IMR-90 (cell line): ENCODE measurements at regions not wholly inside any gene's neighbourhood (a gene's known extent, or its start where the extent isn't known, plus 50 kb on each side); places are given as distances from the start of the nearest gene placed in this dataset.

Experiments used
- ATAC-seq: fragments of 200-7000 bp; cut with Tn5 transposase; 2 replicates; pipeline ENCODE4 v1.9.1; 2020; ENCODE audit warnings: low read depth, mild to moderate bottlenecking, moderate library complexity
- BruUV-seq: library from RNA; stranded (reverse); fragments of 400-500 nt; replicated peaks from 2 replicates; lab custom pipeline; 2021; lab: Mats Ljungman, UMichigan
- CTCF ChIA-PET: fragments of 300-600 bp; formaldehyde crosslinking; extraction: SDS; loops from one replicate; lab custom pipeline; 2021; ENCODE audit warnings: antibody characterized with exemption; lab: Yijun Ruan, JAX
- POLR2A ChIA-PET: fragments of 300-600 bp; sonication (Branson Sonifier 250); formaldehyde crosslinking; loops from one replicate; lab custom pipeline; 2022; ENCODE audit warnings: antibody characterized with exemption; ENCODE audit not compliant: unreplicated experiment; lab: Charles Lee
- DNase-seq: peaks from one replicate; pipeline ENCODE4 v3.0.0; 2013
- H2AFZ ChIP-seq: replicated peaks from 2 replicates; pipeline ENCODE3; 2013; ENCODE audit warnings: low read length, mild to moderate bottlenecking; ENCODE audit not compliant: poor library complexity
- H2AK5ac ChIP-seq: 2 replicates; pipeline ENCODE4 v1.6.1; 2013; ENCODE audit warnings: low read depth, low read length, inconsistent platforms
- H2AK9ac ChIP-seq: replicated peaks from 2 replicates; pipeline ENCODE3; 2013; ENCODE audit warnings: mild to moderate bottlenecking, low read depth, low read length, moderate library complexity; ENCODE audit not compliant: poor library complexity
- H2BK120ac ChIP-seq: 2 replicates; pipeline ENCODE4 v1.6.1; 2013; ENCODE audit warnings: low read depth, low read length, inconsistent platforms
- H2BK15ac ChIP-seq: 3 replicates; pipeline ENCODE4 v1.6.1; 2013; ENCODE audit warnings: low read depth, low read length, inconsistent platforms
- H2BK20ac ChIP-seq: 2 replicates; pipeline ENCODE4 v1.6.1; 2013; ENCODE audit warnings: low read depth, mild to moderate bottlenecking, inconsistent platforms, low read length, moderate library complexity
- H2BK5ac ChIP-seq: 2 replicates; pipeline ENCODE4 v1.6.1; 2013; ENCODE audit warnings: mild to moderate bottlenecking, low read depth, low read length, inconsistent platforms; ENCODE audit not compliant: poor library complexity, severe bottlenecking
- H3K14ac ChIP-seq: replicated peaks from 2 replicates; pipeline ENCODE4 v1.6.1; 2013; ENCODE audit warnings: low read depth, low read length, inconsistent platforms
- H3K18ac ChIP-seq: 2 replicates; pipeline ENCODE4 v1.6.1; 2013; ENCODE audit warnings: low read depth, low read length, control low read depth
- H3K23ac ChIP-seq: 2 replicates; pipeline ENCODE4 v1.6.1; 2013; ENCODE audit warnings: low read depth, low read length, inconsistent platforms
- H3K27ac ChIP-seq: 2 replicates; pipeline ENCODE4 v1.5.1; 2013; ENCODE audit warnings: mild to moderate bottlenecking, control low read depth, low read length; ENCODE audit not compliant: insufficient read depth
- H3K27me3 ChIP-seq: 2 replicates; pipeline ENCODE4 v1.6.1; 2013; ENCODE audit warnings: low read length; ENCODE audit not compliant: control insufficient read depth, insufficient read depth
- H3K36me3 ChIP-seq: 2 replicates; pipeline ENCODE4 v1.6.1; 2013; ENCODE audit warnings: low read length, mixed read lengths; ENCODE audit not compliant: control insufficient read depth, insufficient read depth
- H3K4ac ChIP-seq: 2 replicates; pipeline ENCODE4 v1.6.1; 2013; ENCODE audit warnings: low read depth, low read length, inconsistent platforms
- H3K4me1 ChIP-seq: 2 replicates; pipeline ENCODE4 v1.6.1; 2013; ENCODE audit warnings: low read length, mixed read lengths; ENCODE audit not compliant: control insufficient read depth, insufficient read depth
- H3K4me2 ChIP-seq: 2 replicates; pipeline ENCODE4 v1.6.1; 2013; ENCODE audit warnings: low read depth, mild to moderate bottlenecking, control low read depth, low read length, moderate library complexity
- H3K4me3 ChIP-seq: 2 replicates; pipeline ENCODE4 v1.5.1; 2013; ENCODE audit warnings: low read depth, mild to moderate bottlenecking, control low read depth, low read length, moderate library complexity; ENCODE audit not compliant: insufficient read depth
- H3K56ac ChIP-seq: 2 replicates; pipeline ENCODE4 v1.6.1; 2013; ENCODE audit warnings: low read length, inconsistent platforms; ENCODE audit not compliant: insufficient read depth; ENCODE audit errors: extremely low read depth
- H3K79me1 ChIP-seq, 2 experiments: 2 replicates each; pipeline ENCODE4 v1.6.1; 2013; ENCODE audit warnings: low read length in 2 of 2, inconsistent platforms in 1 of 2, low read depth in 1 of 2
- H3K9ac ChIP-seq: 2 replicates; pipeline ENCODE4 v1.6.1; 2013; ENCODE audit warnings: low read depth, low read length, control low read depth
- H3K9me1 ChIP-seq: 2 replicates; pipeline ENCODE4 v1.6.1; 2013; ENCODE audit warnings: low read length, inconsistent platforms; ENCODE audit not compliant: insufficient read depth
- H3K9me3 ChIP-seq: 2 replicates; pipeline ENCODE4 v1.6.1; 2013; ENCODE audit warnings: low read length; ENCODE audit not compliant: control insufficient read depth, insufficient read depth
- H4K20me1 ChIP-seq: 2 replicates; pipeline ENCODE4 v1.6.1; 2013; ENCODE audit warnings: low read length, inconsistent platforms; ENCODE audit not compliant: insufficient read depth
- H4K5ac ChIP-seq: 2 replicates; pipeline ENCODE4 v1.6.1; 2013; ENCODE audit warnings: mild to moderate bottlenecking, low read depth, low read length, control low read depth
- H4K8ac ChIP-seq, 2 experiments: 2 replicates each; pipeline ENCODE4 v1.6.1; 2013; ENCODE audit warnings: low read depth in 2 of 2, low read length in 2 of 2, control low read depth in 1 of 2, inconsistent platforms in 1 of 2
- H4K91ac ChIP-seq: 2 replicates; pipeline ENCODE4 v1.6.1; 2013; ENCODE audit warnings: low read depth, low read length, inconsistent platforms; ENCODE audit not compliant: insufficient read depth
- CEBPB ChIP-seq: IDR thresholded peaks from 2 replicates; pipeline ENCODE4 v1.6.1; 2012; ENCODE audit warnings: low read depth, low read length, improper control_type of control experiment
- FOS ChIP-seq: fragments of 150-350 bp; IDR thresholded peaks from 2 replicates; pipeline ENCODE4 v1.6.1; 2016; ENCODE audit warnings: low read depth, low read length
- MAFK ChIP-seq: IDR thresholded peaks from 2 replicates; pipeline ENCODE4 v1.6.1; 2012; ENCODE audit warnings: low read depth, low read length, improper control_type of control experiment
- MXI1 ChIP-seq: IDR thresholded peaks from 2 replicates; pipeline ENCODE4 v1.6.1; 2012; ENCODE audit warnings: low read depth, mild to moderate bottlenecking, low read length, moderate library complexity, borderline replicate concordance
- NFE2L2 ChIP-seq: fragments of 150-350 bp; IDR thresholded peaks from 2 replicates; pipeline ENCODE4 v1.6.1; 2016; ENCODE audit warnings: low read depth, mild to moderate bottlenecking, low read length
- POLR2A ChIP-seq: IDR thresholded peaks from 2 replicates; pipeline ENCODE4 v1.6.1; 2012; ENCODE audit warnings: mild to moderate bottlenecking, low read depth, low read length
- RAD21 ChIP-seq: IDR thresholded peaks from 2 replicates; pipeline ENCODE4 v1.6.1; 2012; ENCODE audit warnings: low read length, improper control_type of control experiment
- SMC3 ChIP-seq: fragments of 150-350 bp; IDR thresholded peaks from 2 replicates; pipeline ENCODE4 v1.6.1; 2016; ENCODE audit warnings: low read depth, mild to moderate bottlenecking, antibody characterized with exemption, low read length, moderate library complexity
- WGBS, 2 experiments: methylation state at CpG; one replicate each; pipeline versions ENCODE4 v1.1.5 to v1.1.7; 2013; ENCODE audit warnings: missing lambda C conversion rate in 2 of 2; ENCODE audit not compliant: insufficient read length in 1 of 2; ENCODE audit errors: extremely low coverage in 2 of 2; 5-methylcytosine and 5-hydroxymethylcytosine counted together
- dilution Hi-C: fragments of 300-500 bp; cut with HindIII; formaldehyde crosslinking; loops from one replicate; pipeline ENCODE4 v1.14.3; 2018; ENCODE audit warnings: low sequenced_read_pairs; ENCODE audit not compliant: unreplicated experiment
- in situ Hi-C: fragments of 300-500 bp; cut with MboI; formaldehyde crosslinking; loops from 3 replicates; pipeline ENCODE4 v1.14.3; 2019; ENCODE audit warnings: low sequenced_read_pairs, inconsistent platforms, mixed read lengths
- intact Hi-C: fragments of 100-400 bp; cut with micrococcal nuclease; formaldehyde crosslinking; loops from 2 replicates; pipeline ENCODE4 v1.10.0; 2022
- TF ChIP-seq, protein P1 (sequence below): fragments of 150-350 bp; IDR thresholded peaks from 2 replicates; pipeline ENCODE4 v1.6.1; 2017; ENCODE audit warnings: mild to moderate bottlenecking, antibody characterized with exemption, low read length, low read depth
- TF ChIP-seq, protein P2 (sequence below): fragments of 150-350 bp; IDR thresholded peaks from 2 replicates; pipeline ENCODE4 v1.6.1; 2016; ENCODE audit warnings: low read depth, mild to moderate bottlenecking, low read length, moderate library complexity, borderline replicate concordance

DNA sequence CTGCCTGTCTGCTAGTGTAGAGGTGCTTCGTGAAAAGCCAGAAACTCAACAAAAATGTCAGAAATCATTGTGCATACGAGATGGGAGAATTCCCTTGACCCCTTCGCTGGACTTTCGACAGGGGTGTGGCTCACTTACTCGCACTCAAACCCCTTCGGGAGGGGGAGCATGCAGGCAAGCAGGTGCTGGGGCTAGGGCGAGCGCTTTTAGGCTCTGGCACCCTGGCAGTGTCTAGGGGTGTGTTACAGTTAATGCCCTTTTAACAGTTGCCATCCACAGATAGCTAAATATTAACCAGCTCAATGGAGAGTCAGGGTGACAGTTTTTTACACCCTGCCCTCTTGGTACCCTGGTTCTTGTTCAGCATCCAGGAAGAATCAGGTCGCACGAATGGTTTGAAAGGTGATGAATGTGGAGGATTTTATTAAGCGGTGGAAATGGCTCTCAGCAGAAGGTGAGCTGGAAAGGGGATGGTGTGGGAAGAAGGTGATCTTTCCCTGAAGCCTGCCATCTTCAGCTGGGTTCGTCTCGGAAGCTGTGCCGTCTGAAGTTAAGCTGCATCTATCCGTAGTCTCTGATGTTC is 59.6 kb upstream of the SHANK2 start:
- H2AFZ ChIP-seq, result no peak overlapping the region
- H3K56ac ChIP-seq, result no peak overlapping the region
- no peak overlapping the region for H3K18ac ChIP-seq
- DNase-seq, result no peak
- TF ChIP-seq, protein P1, sequence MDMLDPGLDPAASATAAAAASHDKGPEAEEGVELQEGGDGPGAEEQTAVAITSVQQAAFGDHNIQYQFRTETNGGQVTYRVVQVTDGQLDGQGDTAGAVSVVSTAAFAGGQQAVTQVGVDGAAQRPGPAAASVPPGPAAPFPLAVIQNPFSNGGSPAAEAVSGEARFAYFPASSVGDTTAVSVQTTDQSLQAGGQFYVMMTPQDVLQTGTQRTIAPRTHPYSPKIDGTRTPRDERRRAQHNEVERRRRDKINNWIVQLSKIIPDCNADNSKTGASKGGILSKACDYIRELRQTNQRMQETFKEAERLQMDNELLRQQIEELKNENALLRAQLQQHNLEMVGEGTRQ, result no peak
- no peak for TF ChIP-seq MXI1
- TF ChIP-seq, protein P2, sequence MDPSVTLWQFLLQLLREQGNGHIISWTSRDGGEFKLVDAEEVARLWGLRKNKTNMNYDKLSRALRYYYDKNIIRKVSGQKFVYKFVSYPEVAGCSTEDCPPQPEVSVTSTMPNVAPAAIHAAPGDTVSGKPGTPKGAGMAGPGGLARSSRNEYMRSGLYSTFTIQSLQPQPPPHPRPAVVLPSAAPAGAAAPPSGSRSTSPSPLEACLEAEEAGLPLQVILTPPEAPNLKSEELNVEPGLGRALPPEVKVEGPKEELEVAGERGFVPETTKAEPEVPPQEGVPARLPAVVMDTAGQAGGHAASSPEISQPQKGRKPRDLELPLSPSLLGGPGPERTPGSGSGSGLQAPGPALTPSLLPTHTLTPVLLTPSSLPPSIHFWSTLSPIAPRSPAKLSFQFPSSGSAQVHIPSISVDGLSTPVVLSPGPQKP, result no peak
- no peak for TF ChIP-seq NFE2L2
- no peak for TF ChIP-seq MAFK
- TF ChIP-seq RAD21, result no peak
- no peak for TF ChIP-seq POLR2A
- no peak for TF ChIP-seq SMC3
- no peak for TF ChIP-seq FOS
- TF ChIP-seq CEBPB, result no peak
- H4K91ac ChIP-seq, result no peak overlapping the region
- peaks cover 9% of the 10 kb centered on the region for H3K9me3 ChIP-seq
- no peaks in the 10 kb centered on the region; the same call in 1 of the 2 replicates for H3K4me1 ChIP-seq
- no peak overlapping the region for H2BK120ac ChIP-seq
- H4K8ac ChIP-seq, result no peak overlapping the region
- H2AK9ac ChIP-seq, result no peak overlapping the region
- H3K4me3 ChIP-seq, result no peak overlapping the region
- no peak for ATAC-seq
- intact Hi-C loops (no loop called here), dilution Hi-C loops (no loop called here), in situ Hi-C loops (no loop called here)
- no TSS peak for BruUV-seq
- H4K20me1 ChIP-seq, result no peaks in the 10 kb centered on the region
- H3K27ac ChIP-seq, result no peak overlapping the region
- H3K23ac ChIP-seq, result no peak overlapping the region
- H3K14ac ChIP-seq, result no peak overlapping the region
- H2BK20ac ChIP-seq, result no peak overlapping the region
- peaks cover 9% of the 10 kb centered on the region for H3K27me3 ChIP-seq
- H3K9me1 ChIP-seq, result no peaks in the 10 kb centered on the region
- no peaks in the 10 kb centered on the region for H3K79me1 ChIP-seq
- no peak overlapping the region for H2BK15ac ChIP-seq
- H2BK5ac ChIP-seq, result no peak overlapping the region
- no peak overlapping the region for H3K4me2 ChIP-seq
- no peak overlapping the region for H2AK5ac ChIP-seq
- no peaks in the 10 kb centered on the region for H3K36me3 ChIP-seq
- no peak overlapping the region for H4K5ac ChIP-seq
- no peak overlapping the region for H3K9ac ChIP-seq
- CTCF ChIA-PET, result no interaction called here
- POLR2A ChIA-PET, result no interaction called here
- 57% methylated on average over 1 of the region's 15 CpGs; no CpG with 5 or more reads in 1 of the 2 experiments for WGBS, 2 experiments
- H3K4ac ChIP-seq, result no peak overlapping the region
